RWPE2 (cell line): ENCODE measurements at regions not wholly inside any gene's neighbourhood (a gene's known extent, or its start where the extent isn't known, plus 50 kb on each side); places are given as distances from the start of the nearest gene placed in this dataset.

ENCODE experiments used
- ATAC-seq: fragments of 200-7000 bp; cut with Tn5 transposase; 3 replicates; pipeline ENCODE4 v1.9.1; 2021; ENCODE audit warnings: low read depth
- DNase-seq: peaks from one replicate; pipeline ENCODE4 v3.0.0-alpha.2; 2020; ENCODE audit warnings: low spot score
- H3K27ac ChIP-seq: fragments of 450-650 bp; 2 replicates; pipeline ENCODE4 v1.5.1; 2017; ENCODE audit warnings: mild to moderate bottlenecking; ENCODE audit not compliant: poor library complexity, severe bottlenecking
- H3K27me3 ChIP-seq: fragments of 250-450 bp; sonication (Bioruptor Pico); 2 replicates; pipeline ENCODE4 v1.5.1; 2021; ENCODE audit warnings: mild to moderate bottlenecking, moderate library complexity; ENCODE audit not compliant: insufficient read depth, poor library complexity, severe bottlenecking
- H3K36me3 ChIP-seq: fragments of 250-450 bp; sonication (Bioruptor Pico); 2 replicates; pipeline ENCODE4 v1.5.1; 2020; ENCODE audit warnings: low read depth, mild to moderate bottlenecking, moderate library complexity
- H3K4me1 ChIP-seq: fragments of 250-450 bp; sonication (Bioruptor Pico); 2 replicates; pipeline ENCODE4 v1.5.1; 2021; ENCODE audit warnings: mild to moderate bottlenecking, moderate library complexity; ENCODE audit not compliant: insufficient read depth, poor library complexity, severe bottlenecking
- H3K4me3 ChIP-seq: fragments of 250-450 bp; sonication (Bioruptor Pico); 2 replicates; pipeline ENCODE4 v1.5.1; 2021; ENCODE audit warnings: mild to moderate bottlenecking, moderate library complexity; ENCODE audit not compliant: severe bottlenecking
- H3K9me3 ChIP-seq: fragments of 250-450 bp; sonication (Bioruptor Pico); 2 replicates; pipeline ENCODE4 v1.5.1; 2021; ENCODE audit warnings: mild to moderate bottlenecking, moderate library complexity; ENCODE audit not compliant: severe bottlenecking
- TF ChIP-seq, protein P1 (sequence below): fragments of 450-650 bp; IDR thresholded peaks from one replicate; pipeline ENCODE4 v1.5.1; 2017; ENCODE audit warnings: mild to moderate bottlenecking, moderate library complexity; ENCODE audit not compliant: poor library complexity, severe bottlenecking

DNA sequence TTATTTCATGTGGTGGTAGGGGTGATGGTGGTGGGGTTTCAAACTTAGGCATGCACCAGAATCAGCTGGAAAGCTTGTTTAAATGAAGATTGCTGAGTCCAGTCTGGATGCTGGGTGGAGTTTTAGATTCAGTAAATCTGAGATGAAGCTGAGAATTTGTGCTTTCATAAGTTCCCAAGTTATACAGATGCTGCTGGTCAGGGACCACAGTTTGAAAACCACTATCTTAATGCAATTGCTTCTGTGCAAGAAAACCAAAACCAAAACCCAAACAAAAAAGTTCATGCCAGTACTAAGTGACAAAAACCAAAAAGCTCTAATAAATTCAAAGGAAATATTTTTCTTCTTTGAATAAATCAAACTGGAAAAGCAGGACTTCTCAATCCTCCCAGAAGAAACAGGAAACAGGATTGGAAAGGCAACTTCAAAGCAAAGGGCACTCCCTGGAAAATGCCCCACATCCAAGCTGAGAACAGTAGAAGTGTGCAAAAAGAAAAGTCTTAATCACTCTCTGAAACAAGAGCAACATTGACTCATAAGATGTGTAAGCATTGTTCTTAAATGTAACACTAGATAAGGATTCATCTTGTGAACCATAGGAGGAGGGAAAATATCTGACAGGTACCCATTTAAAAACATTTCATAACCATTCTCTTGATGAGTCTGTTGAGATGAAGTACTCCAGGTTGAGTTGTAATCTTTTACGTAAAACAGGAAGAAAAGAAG, 481.5 kb upstream of the HSF2 start:
- peak; percentile 71 for ATAC-seq
- peaks cover 6% of the 10 kb centered on the region for H3K4me1 ChIP-seq
- H3K27ac ChIP-seq, result no peak overlapping the region
- no peaks in the 10 kb centered on the region for H3K36me3 ChIP-seq
- no peaks in the 10 kb centered on the region for H3K27me3 ChIP-seq
- no peaks in the 10 kb centered on the region for H3K9me3 ChIP-seq
- no peak for DNase-seq
- no peak overlapping the region for H3K4me3 ChIP-seq
- TF ChIP-seq, protein P1, sequence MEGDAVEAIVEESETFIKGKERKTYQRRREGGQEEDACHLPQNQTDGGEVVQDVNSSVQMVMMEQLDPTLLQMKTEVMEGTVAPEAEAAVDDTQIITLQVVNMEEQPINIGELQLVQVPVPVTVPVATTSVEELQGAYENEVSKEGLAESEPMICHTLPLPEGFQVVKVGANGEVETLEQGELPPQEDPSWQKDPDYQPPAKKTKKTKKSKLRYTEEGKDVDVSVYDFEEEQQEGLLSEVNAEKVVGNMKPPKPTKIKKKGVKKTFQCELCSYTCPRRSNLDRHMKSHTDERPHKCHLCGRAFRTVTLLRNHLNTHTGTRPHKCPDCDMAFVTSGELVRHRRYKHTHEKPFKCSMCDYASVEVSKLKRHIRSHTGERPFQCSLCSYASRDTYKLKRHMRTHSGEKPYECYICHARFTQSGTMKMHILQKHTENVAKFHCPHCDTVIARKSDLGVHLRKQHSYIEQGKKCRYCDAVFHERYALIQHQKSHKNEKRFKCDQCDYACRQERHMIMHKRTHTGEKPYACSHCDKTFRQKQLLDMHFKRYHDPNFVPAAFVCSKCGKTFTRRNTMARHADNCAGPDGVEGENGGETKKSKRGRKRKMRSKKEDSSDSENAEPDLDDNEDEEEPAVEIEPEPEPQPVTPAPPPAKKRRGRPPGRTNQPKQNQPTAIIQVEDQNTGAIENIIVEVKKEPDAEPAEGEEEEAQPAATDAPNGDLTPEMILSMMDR, result no peak

DNA sequence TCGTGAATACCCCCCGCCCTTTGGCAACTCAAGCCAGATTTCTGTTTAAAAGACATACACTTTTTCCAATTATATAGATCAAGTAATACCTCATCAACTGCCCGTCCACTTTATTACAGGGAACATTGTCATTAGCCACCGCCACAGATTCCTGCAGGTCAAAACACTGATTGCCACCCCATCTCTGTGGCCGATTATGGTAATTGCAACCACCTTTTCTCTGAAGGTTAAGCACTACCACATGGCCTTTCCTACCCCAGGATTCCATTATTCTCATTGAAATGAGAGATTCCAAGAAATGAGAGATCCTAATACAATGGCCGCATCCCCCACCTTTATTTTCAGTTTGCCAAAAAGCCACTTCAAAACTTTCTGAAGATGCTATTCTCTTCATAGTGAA, 478.8 kb upstream of the HSF2 start:
- Histone ChIP-seq H3K4me3 (no peak overlapping the region), H3K27ac (no peak overlapping the region), H3K4me1 (peaks cover 3% of the 10 kb centered on the region), H3K27me3 (no peaks in the 10 kb centered on the region), H3K9me3 (no peaks in the 10 kb centered on the region), H3K36me3 (no peaks in the 10 kb centered on the region)
- TF ChIP-seq, protein P1, result no peak
- no peak for ATAC-seq
- no peak for DNase-seq

DNA sequence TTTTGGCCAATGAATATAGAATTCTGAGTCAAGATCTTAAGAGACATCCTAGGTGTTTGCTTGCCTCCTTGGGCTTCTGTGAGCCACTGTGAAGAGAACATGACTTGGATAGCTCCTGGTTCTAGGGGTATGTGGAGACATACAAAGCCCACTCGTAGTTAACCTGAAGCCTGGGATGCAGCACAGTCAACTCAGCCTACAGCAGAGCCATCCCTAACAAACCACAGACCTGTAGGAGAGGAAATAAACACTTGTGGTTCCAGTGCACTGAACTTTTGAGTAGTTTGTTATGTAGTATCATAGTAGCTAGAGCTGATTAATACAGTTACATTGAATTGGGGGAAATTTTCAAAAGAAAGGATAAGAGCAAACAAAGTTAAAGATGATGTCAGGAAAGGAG, 474.4 kb upstream of the HSF2 start:
- ATAC-seq (no peak), DNase-seq (no peak)
- Histone ChIP-seq H3K9me3 (no peaks in the 10 kb centered on the region), H3K36me3 (no peaks in the 10 kb centered on the region), H3K27me3 (no peaks in the 10 kb centered on the region), H3K4me1 (no peaks in the 10 kb centered on the region), H3K4me3 (no peak overlapping the region), H3K27ac (no peak overlapping the region)
- TF ChIP-seq, protein P1, result no peak

DNA sequence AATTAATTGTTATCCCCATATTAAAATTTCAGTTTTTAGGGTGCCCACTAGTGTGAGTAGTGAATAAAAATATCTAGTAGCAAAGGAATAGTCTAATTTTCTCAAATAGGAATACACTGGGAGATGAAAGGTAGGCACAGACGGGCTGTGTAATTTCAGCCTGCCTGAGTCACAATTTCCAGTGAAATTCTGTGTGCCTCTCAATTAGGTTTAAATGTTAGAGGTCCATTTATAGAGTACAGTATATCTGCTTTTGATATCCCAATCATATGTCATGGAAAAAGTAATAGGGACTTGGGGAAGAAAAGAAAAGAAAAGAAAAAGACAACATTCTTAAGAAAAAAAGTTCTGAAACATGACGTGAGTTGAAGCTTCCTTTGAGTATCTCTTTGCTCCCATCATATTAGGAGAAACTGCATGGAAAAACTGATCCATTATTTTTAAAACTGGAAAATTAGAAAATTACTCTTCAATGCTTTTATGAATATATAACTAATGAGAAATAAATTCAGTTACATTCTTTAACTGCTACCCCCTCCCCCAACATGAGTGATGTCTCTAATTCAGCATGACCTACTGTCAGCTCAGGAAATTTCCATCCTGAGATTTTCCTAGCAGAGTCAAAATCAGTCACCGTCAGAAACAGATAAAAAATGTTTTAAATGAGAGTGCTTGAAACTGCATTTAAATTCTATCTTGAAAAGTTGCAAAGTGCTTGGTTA, 473.8 kb upstream of the HSF2 start:
- ATAC-seq (no peak), DNase-seq (no peak)
- no peaks in the 10 kb centered on the region for H3K4me1 ChIP-seq
- no peak overlapping the region for H3K4me3 ChIP-seq
- no peaks in the 10 kb centered on the region for H3K27me3 ChIP-seq
- H3K27ac ChIP-seq, result no peak overlapping the region
- H3K36me3 ChIP-seq, result no peaks in the 10 kb centered on the region
- TF ChIP-seq, protein P1, result no peak
- H3K9me3 ChIP-seq, result no peaks in the 10 kb centered on the region

DNA sequence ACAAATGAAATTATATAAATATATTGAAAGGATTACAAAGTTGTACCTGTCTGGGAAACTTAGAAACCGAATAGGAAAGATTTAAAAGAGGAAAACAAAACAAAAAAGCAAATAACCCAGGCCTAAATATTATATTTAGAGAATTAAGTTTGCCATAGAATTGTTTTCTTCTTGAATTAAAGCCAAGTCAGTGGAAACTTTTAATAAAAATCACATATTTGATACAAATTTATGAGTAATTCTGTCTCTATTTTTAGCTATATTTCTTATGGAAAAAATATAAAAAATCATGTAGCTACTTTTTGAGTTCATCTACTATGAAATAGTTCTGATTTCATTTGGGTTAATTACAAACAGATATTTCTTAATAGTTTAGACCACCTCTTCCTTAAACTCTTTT, 470.2 kb upstream of the HSF2 start:
- H3K9me3 ChIP-seq, result no peaks in the 10 kb centered on the region
- ATAC-seq (no peak), DNase-seq (no peak)
- no peaks in the 10 kb centered on the region for H3K27me3 ChIP-seq
- no peaks in the 10 kb centered on the region for H3K4me1 ChIP-seq
- H3K36me3 ChIP-seq, result no peaks in the 10 kb centered on the region
- TF ChIP-seq, protein P1, result no peak
- H3K27ac ChIP-seq, result no peak overlapping the region
- no peak overlapping the region for H3K4me3 ChIP-seq
